Activated CD4-positive, alpha-beta T cell treated with anti-CD3 and anti-CD28 coated beads for 24 hours (primary cell): ENCODE measurements at regions not wholly inside any gene's neighbourhood (a gene's known extent, or its start where the extent isn't known, plus 50 kb on each side); places are given as distances from the start of the nearest gene placed in this dataset.
"Not testable (repeated sequence)": the region's sequence is repeated elsewhere in the genome, so short reads cannot be mapped to it uniquely, and the experiment has no call there.

Source experiments
- DNase-seq, 2 donors: peaks; one replicate each; pipeline ENCODE4 v3.0.0-alpha.2; 2020; ENCODE audit warnings: low read depth in 2 of 2

DNA sequence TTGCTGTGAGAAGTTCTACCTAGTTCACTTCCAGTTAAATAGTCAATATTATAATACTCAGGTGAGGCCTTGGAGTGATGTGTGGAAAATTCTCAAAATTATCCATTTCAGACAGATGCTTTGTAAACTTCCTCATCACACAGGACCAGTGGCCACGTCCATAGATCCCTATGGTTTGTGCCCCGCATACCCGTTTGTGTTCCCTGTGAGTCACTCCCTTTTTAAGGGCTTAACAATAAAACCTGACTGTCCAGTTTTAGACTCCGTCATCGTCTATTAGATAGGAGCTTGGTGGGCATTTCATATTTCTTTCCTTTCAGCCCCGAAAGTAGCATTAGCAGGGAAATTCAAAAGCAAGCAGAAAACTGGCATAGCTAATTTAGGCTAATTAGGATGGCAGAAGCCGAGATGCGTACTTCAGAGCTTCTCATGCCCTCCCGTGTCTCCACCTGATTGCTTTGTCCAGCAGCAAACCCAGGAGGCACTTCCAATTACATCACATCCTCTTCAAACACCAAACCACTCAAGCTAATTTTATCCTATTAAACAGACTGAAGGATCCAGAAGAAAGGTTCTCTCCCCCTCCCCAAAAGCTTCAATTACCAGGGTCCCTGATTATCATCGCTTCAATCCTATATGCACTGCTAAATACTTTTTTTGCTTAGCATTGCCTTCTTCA lies 186.6 kb upstream of the OTX2 start:
- DNase-seq = no peak

DNA sequence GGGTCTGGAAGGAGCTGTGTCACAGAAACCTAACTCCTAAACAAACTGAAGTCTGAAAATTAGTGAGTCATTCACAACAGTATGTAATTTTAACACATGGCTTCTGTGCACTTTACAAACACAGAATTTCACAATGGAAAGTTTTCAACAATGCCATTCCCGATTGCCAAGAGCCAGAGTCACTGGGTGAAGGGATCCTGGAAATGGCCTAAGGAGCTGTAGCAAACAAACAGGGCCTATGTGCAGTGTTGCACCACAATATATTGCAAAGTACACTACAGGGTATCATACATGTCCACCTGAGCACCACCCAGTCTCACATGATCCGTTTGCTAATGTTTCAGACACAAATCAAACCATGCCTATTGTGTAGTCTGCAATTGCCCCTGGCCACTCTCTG lies 184.7 kb upstream of the OTX2 start:
- no peak for DNase-seq

DNA sequence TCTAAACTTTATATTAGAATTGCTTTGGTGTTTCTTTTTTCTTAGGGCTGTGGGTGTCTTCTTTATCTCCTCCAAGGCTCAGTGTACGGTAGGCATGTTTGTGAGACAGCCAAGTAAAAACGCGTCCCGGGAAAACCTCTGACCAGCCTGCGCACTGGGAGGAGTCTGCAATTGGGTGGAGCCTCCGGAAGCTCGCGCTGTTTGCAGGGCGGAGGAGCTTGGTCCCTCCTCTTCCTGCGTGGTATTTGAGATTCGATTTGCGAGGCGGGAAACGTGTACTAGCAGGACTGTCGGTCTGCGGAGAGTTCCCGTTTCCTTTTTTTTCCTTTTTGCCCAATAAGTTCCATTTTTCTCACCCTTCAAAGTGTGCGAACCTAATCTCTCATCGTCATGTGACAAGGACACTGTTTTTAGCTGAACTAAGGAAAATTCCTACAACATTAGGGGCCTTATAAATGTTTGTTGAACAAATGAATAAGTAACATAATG lies 182.1 kb upstream of the OTX2 start:
- DNase-seq = no peak

DNA sequence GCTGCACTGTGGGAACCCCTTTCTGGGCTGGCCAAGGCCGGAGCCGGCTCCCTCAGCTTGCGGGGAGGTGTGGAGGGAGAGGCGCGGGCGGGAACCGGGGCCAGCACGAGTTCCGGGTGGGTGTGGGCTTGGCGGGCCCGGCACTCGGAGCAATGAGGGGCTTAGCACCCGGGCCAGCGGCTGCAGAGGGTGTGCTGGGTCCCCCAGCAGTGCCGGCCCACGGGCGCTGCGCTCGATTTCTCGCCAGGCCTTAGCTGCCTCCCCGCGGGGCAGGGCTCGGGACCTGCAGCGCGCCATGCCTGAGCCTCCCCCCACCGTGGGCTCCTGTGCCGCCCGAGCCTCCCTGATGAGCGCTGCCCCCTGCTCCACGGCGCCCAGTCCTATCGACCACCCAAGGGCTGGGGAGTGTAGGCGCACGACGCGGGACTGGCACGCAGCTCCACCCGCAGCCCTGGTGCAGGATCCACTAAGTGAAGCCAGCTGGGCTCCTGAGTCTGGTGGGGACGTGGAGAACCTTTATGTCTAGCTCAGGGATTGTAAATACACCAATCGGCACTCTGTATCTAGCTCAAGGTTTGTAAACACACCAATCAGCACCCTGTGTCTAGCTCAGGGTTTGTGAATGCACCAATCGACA lies 180.8 kb upstream of the OTX2 start:
- not testable (repeated sequence) for DNase-seq

DNA sequence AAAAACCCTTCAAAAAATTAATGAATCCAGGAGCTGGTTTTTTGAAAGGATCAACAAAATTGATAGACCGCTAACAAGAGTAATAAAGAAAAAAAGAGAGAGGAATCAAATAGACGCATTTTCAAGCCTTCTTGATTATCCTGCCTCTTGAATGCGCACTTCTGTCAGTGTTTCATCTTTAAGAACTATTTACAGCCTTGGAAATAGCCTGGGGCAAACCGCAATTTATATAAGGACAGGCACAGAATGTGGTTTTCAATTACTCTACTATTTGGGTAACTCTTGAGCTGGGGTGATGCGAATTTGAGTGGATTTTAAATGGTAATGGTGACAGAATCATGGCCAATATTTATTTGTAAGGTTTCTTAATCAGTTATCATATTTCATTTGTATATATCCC lies 179.1 kb upstream of the OTX2 start:
- DNase-seq = no peak

DNA sequence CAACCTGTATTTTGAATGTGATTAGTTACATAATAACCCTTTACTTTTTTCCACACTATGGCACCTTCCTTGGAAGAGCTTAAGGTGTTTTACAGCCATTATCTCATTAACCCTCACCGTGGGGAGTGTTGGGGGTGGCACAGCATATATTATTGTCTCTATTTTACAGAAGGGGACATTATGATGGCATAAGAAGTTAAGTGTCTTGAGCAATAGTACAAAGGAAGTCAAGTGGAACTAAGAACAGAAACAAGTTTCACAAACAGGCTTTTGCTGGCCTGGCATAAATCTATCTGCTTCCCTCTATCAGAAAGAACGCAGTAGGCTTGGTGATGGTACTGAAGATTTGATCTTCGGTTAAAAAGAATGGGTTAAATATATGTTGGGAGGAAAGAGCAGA lies 169.7 kb upstream of the OTX2 start:
- no peak for DNase-seq

DNA sequence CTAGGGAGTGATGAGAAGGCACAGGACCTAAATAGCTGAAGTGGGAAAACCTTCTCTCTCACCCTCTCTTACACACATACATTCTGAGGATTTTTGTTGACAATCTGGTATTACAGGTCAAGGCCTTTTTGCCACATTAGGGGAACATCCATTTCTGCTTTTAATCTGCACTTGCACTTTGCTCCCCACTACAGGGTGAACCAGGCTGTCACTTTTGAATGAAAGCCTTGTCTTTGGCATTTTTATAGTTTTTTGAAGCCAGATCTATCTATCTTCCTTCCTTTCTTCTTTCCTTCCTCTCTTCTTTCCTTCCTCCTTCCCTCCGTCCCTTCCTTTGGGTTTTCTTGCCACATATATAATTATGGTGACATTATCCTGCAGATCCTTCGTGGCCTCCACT lies 165.9 kb upstream of the OTX2 start:
- no peak for DNase-seq

DNA sequence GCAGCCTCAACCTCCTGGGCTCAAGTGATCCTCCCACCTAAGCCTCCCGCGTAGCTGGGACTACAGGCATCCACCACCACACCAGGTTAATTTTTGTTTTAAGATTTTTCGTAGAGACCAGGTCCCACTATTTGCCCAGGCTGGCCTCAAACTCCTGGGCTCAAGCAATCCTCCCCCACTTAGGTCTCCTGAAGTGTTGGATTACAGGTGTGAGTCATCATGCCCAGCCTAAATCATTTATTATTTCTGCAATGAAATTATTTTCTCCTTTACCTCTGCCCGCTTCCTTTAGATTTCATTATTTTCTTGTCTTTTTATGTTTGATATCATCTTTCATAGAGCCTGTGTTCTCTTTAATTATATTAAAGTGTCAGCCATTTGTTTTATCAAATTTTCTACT lies 165.2 kb upstream of the OTX2 start:
- DNase-seq = no peak

DNA sequence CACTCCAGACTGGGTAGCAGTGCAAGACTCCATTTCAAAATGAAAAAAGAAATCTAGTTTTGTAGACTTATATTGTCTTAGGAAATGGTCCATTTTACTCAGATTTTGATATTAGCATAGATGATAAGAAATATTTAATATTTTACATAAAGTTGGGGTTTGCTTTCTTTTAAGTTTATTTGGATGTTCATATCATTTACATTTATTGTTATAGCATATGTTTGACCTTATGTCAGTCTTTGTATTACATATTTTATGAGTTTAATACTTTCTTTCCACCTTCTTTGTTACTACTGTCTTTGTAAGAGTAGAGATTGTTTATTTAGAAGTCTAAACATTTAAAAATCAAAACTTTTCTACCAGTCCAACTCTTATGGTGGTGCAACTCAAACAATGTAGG lies 162.7 kb upstream of the OTX2 start:
- no peak for DNase-seq

DNA sequence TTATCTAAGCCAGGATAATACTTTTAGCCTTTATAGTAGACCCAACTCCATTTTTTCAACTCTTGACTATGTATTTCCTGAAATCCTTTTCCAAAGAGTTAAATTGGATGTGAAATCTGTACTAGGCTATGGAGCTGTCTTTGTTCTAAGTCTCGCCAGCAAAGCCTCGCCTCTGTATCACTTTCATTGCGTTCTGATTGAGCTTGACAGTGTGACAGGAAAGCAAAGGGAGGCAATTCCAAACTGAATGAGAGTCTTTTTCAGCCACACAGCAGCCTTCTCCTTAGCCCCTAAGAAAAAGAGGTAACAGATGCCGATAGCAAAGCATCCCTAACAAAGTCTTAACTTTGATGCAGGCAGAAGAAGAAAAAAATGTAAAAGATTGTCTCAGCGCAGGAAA lies 154.6 kb upstream of the OTX2 start:
- DNase-seq = no peak

DNA sequence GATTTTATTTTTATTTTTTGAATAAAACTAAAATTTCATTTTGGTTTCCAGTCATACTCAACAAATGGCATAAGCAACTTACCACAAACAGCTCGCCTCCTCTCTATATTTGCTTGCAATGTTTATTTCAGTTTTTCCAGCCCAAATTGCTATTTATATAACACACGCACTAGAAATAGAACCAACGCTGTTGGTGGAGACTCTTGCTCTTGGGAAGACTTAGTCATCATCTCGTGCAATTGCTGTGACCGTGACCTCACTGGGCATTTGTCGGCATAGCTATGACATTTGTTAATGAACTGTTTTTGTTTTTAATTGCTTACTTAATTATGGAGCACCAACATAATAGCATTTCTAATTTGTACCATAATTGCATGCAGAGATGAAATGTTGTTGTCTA lies 153.1 kb upstream of the OTX2 start:
- no peak for DNase-seq

DNA sequence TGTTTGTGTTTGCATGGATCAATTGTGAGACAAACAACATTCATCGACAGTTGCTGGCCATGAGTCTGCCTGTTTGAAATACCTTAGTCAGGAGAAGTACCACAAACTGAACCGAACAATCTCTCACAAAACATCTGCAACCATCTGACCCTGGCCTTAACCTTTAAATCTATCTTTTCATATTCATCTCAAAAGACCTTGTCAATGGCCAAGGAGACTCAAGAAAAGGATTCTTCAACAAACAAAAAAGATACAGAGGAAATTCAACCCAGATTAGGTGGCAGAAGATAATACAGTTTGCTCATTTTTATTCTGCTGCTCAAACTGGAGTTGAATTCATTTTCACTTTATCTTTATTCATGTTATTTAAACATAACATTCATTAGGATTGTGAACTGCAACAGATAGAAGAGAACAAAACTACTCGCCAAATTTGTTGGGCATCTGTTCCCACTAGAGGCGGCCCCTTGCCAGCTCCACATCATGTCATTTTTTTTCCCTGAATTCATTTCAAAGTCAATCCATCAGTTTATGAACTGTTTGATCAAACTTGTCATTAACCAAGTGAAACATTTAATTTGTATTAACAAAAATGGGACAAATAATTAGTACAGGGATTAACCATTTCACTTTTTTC lies 152.3 kb upstream of the OTX2 start:
- no peak for DNase-seq

DNA sequence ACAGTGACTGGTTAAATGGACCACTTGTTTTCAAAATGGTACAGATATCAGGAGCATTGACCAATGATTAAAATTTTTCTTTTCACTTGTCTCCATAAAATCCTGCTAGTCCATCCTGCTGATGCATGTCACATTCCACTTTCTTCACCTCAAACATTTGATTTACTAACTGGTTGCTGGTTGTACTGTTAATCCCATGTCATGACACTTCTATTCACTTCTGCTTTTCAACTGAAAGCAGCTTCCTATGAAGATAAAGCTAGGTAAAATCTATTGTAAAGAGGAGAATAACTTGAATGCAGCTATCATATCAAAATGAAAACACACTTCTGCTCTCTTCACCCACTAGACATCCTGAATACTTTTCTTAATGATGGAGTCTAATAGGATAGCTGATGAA lies 149.6 kb upstream of the OTX2 start:
- DNase-seq = no peak

DNA sequence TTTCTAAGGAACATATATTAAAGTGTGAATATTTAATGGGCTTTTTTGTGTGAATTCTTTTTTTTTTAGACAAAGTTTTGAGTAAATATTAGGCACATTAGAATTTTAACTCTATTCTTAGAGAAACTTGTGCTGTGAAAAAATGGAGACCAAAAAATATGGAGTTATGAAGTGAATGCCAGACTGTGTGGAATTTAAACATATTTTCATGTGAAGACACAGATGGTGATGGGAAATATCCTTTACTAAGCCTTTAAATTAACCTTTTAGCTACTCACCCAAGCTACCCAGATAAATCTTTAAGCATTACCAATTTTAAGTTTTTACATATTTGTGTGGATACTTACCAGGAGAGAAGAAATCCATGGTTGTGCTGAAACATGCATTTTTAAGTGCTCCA lies 148.8 kb upstream of the OTX2 start:
- DNase-seq = no peak

DNA sequence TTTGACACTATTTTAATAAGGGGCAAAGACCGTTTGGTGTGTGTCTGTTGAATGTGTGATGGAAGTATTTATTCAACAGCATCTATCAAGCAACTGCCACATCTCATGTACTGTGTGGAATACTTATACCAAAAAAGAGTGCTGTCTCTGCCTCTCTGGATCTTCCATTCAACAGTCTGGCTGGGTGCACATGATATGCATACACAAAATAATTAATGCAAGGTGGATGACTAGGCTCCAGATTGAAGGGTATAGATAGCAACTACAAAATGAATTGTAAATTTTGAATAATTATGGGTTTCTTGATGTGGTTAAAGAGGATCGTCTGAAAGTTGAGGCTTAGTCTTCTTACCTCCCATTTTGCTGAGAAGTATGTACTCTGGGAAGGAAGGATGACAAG lies 145.9 kb upstream of the OTX2 start:
- DNase-seq = no peak

DNA sequence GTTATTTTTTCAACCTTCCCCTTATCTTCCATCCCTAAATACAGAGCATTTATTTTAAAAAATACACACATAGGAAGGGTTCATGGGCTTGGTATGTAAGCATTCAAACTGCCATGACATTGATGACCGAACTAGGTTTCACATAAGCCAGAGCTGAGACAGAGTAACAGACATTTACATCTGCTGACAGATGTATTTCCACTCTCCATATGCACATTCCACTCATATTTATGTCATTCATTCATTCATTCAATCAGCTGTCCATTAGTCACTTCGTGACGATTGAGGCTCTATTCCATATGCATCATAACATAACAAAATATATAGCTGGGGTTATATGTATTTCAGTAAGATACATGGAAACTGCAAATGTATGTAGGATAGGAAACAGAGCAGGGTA lies 145.5 kb upstream of the OTX2 start:
- DNase-seq = no peak

DNA sequence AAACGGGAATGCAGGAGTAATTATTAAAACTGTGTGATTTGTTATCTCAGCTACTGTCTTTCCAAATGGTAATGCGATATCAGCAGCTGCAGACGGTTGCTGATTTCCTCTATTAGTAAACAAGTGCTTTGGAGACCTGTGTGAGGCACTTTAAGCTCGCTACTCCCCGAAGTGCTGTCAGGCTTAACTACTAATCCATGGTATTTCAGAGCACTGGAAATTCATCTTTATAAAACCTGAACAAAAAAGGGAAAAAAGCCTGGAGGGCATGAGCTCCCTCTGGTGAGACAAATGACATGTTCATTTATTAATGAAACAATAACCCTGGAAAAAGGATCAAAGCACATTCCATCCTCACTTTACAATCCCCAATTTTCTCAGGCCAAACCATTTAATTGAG lies 143.6 kb upstream of the OTX2 start:
- no peak for DNase-seq

DNA sequence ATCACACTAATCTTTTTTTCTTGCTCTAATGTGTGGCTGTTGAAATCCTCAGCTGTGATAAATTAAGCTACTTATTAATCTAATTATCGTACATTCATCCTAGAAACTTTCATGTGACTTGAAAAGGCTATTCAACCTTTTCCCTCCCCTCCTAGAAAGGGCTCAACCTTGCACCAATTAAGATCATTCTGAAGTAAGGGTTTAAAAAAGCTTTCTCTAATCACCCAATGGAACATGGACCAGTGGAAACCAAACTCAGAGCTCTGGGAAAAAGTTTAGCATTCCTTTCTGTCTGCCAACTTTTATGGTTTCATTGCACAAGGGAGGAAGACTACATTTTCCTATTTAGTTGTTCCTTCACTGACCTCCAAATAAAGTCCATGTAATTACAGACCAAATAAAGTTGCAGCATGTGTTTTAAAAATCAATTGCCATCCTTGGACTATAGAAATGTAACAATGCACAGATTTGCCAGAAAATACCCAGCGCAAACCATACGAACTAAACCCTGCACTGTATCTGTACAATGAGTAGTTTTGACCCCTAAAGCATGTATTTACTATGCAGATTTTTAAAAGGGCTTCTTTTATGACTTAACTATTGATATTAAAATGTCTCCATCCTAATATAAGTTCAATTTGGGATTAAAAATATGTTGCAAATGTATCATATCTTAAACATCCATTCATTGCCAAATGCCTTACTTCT lies 142.6 kb upstream of the OTX2 start:
- no peak for DNase-seq

DNA sequence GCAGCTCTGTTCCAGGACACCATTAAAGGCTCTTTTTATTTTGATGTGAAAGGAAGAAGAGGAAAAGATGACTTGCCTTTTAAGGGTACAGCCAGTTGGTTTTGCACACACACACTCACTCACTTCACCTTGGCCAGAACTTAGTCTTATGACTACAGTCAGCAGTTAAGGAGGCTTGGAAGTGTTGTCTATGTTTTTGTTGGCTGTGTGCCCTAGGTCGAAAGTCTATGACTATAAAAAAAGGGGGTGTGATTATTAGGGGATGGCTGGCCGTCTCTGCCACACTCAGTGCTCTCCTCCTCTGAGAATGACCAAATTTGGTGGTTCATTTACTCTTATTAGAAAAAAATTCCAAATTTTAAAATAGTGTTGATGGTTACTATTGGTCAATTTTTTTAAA lies 139.5 kb upstream of the OTX2 start:
- no peak for DNase-seq

DNA sequence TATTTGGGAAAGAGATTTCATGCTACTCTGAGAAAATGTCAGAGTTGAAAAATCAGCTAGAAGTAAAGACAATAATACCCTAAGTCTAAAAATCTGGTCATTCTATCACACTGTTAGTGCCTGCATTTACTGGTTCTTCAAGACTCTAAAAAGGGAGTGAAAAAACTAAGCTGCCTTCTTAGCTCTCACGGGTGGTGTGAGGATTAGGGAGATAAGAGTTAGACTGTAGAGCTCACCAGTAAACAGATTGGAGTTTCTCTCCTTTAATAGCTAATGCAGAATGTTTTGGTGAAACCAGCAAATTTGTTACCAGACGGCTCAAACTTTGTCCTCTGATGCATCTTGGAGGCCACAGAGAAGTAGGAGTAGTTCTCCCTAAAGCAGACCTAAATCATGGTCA lies 135.0 kb upstream of the OTX2 start:
- no peak for DNase-seq

DNA sequence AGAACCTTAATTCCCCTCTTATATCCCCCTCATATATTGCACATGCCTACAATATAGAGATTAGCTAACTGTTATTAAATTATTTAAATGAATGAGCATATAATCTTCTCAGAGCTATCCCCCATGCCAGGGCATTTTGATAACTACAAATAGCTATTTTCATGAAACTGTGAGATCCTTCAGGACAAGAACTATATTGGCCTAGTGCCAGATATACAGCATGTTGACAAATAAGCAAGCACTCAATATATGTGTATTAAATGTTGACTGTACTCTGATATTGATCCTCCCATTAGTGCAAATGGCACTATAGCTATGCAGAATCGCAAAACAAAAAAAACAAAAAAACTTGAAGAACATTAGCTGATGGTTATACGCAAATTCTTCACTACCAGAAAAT lies 134.1 kb upstream of the OTX2 start:
- DNase-seq = no peak

DNA sequence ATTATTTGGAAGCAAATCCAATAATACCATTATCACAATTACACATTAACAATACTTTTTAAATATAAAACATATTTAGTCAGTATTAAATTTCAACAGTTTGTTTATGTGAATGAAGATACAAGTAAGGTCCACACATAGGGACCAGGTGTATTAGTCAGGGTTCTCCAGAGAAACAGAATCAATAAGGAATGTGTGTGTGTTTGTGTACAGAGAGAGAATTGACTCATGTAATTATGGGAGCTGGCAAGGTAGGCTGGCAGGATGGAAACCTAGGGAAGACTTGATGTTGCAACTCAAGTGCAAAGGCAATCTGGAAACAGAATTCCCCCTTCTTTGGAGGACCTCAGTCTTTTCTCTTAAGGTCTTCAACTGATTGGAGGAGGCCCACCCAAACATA lies 123.2 kb upstream of the OTX2 start:
- no peak for DNase-seq
